Ishikawa (cell line): ENCODE measurements at regions not wholly inside any gene's neighbourhood (a gene's known extent, or its start where the extent isn't known, plus 50 kb on each side); places are given as distances from the start of the nearest gene placed in this dataset.

Source experiments
- CEBPB ChIP-seq: IDR thresholded peaks from 2 replicates; pipeline ENCODE4 v1.6.1; 2012
- CREB1 ChIP-seq: IDR thresholded peaks from 2 replicates; pipeline ENCODE4 v1.6.1; 2012; ENCODE audit warnings: low read depth
- EGR1 ChIP-seq: IDR thresholded peaks from 2 replicates; pipeline ENCODE4 v1.6.1; 2012
- EP300 ChIP-seq: IDR thresholded peaks from 2 replicates; pipeline ENCODE4 v1.6.1; 2012; ENCODE audit warnings: borderline replicate concordance
- FOXM1 ChIP-seq: IDR thresholded peaks from 2 replicates; pipeline ENCODE4 v1.6.1; 2012; ENCODE audit warnings: low read depth, borderline replicate concordance
- NFIC ChIP-seq: IDR thresholded peaks from 2 replicates; pipeline ENCODE4 v1.6.1; 2012
- RAD21 ChIP-seq: IDR thresholded peaks from 2 replicates; pipeline ENCODE4 v1.6.1; 2012; ENCODE audit warnings: low read depth
- REST ChIP-seq: IDR thresholded peaks from 2 replicates; pipeline ENCODE4 v1.6.1; 2012; ENCODE audit warnings: low read depth, mild to moderate bottlenecking
- TAF1 ChIP-seq: IDR thresholded peaks from 2 replicates; pipeline ENCODE4 v1.6.1; 2012; ENCODE audit warnings: low read depth, mild to moderate bottlenecking
- TCF12 ChIP-seq: IDR thresholded peaks from 2 replicates; pipeline ENCODE4 v1.6.1; 2012; ENCODE audit warnings: low read depth
- TEAD4 ChIP-seq: IDR thresholded peaks from 2 replicates; pipeline ENCODE4 v1.6.1; 2012
- USF1 ChIP-seq: IDR thresholded peaks from 2 replicates; pipeline ENCODE4 v1.6.1; 2012
- YY1 ChIP-seq: IDR thresholded peaks from 2 replicates; pipeline ENCODE4 v1.6.1; 2012; ENCODE audit warnings: low read depth
- ZBTB7A ChIP-seq: IDR thresholded peaks from 2 replicates; pipeline ENCODE4 v1.6.1; 2012; ENCODE audit warnings: low read depth
- TF ChIP-seq, protein P1 (sequence below): IDR thresholded peaks from 2 replicates; pipeline ENCODE4 v1.6.1; 2012

DNA sequence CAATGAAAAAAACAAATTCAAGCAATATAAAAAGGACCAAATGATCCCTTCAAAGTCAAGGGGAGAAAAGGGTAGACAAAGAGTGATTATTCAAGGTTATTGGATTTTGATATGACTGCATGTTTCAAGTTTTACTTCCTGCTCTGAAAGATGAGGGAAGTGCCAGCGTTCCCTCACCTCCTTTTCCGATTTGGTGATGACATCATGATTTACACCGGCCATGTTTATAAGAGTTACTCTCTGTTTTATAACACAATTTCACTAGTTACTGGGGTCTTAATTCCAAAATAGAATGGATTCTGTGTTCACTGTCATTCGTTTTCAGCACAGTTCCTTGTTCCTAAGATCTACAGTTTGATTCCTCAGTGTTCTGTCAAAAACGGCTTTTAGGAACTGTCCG lies 60.5 kb upstream of the CPXM2 start:
- TF ChIP-seq TEAD4 (no peak), REST (no peak)

GRCh38 chr10:123948030-123948823 lies 56.6 kb upstream of the CPXM2 start:
- TF ChIP-seq EP300 (no peak), FOXM1 (no peak), REST (no peak), TCF12 (no peak), CREB1 (no peak), TEAD4 (no peak), RAD21 (no peak), USF1 (no peak), YY1 (no peak), CEBPB (no peak), ZBTB7A (no peak)
- TF ChIP-seq, protein P1, sequence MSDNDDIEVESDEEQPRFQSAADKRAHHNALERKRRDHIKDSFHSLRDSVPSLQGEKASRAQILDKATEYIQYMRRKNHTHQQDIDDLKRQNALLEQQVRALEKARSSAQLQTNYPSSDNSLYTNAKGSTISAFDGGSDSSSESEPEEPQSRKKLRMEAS, result no peak

DNA sequence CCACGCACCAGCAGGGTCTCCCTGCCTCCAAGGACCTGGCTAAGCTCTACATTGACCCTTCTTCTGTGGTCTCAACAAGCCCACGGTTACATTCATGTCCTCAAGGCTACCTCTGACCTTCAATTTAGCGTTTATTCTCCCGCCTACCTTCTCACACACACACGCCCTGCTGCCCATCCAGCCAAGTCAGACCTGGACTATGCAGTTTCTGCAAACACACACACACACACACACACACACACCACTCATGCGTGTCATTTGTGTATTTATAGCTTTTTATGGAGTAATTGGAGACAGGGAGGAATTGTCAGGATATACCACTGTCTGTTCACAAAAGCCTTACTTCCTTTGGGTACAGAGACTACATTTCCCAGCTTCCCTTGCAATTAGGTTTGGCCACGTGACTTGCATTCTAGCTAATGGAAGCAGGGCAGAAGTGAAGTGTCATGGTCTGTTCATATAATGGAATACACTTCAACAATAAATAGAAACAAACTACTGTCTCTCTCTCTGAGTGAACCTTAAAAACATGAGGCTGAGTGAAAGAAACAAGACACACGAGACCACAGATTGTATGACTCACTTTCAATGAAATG lies 53.8 kb upstream of the CPXM2 start:
- no peak for TF ChIP-seq RAD21
- TF ChIP-seq USF1, result peak; percentile 97

- TF ChIP-seq CREB1 (no peak), EGR1 (no peak), EP300 (no peak), FOXM1 (no peak), TCF12 (no peak), TAF1 (no peak)
Observed at GRCh38 chr10:123944661-123945060, 53.1 kb upstream of the CPXM2 start.

GRCh38 chr10:123943307-123943706 lies 51.7 kb upstream of the CPXM2 start:
- TF ChIP-seq, protein P1, result no peak
- TF ChIP-seq EP300 (no peak), RAD21 (no peak), USF1 (no peak), EGR1 (no peak), TCF12 (no peak), NFIC (no peak), TAF1 (no peak), YY1 (no peak), FOXM1 (no peak), CREB1 (no peak), TEAD4 (no peak)

DNA sequence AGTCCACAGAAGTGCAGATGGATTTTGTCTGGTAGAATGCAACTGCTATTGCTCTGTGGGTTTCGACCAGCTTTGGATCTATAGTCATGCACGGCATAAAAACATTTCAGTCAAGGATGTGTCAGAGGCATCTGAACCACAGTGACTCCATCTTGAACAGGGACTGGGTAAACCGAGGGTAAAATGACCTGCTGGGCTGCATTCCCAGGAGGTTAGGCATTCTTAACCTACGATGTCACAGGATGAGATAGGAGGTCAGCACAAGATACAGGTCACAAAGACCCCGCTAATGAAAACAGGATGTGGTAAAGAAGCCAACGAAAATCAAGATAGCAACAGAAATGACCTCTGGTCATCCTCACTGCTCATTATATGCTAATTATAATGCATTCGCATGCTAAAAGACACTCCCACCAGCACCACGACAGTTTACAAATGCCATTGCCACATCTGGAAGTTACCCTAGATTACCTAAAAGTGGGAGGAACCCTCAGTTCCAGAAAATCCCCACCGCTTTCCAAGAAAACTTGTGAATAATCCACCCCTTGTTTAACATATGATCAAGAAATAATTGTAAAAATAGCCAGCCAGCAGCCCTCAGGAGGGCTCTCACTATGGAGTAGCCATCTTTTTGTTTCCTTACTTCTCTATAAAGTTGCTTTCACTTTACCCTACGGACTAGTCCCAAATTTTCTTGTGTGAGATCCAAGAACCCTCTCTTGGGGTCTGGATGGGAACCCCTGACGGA lies 50.7 kb upstream of the CPXM2 start:
- TF ChIP-seq EGR1 (no peak), EP300 (no peak), TEAD4 (no peak), REST (no peak), RAD21 (no peak), USF1 (no peak), FOXM1 (no peak), ZBTB7A (no peak), CEBPB (no peak), YY1 (no peak), CREB1 (no peak)
- TF ChIP-seq, protein P1, result no peak
